Thoracic aorta (tissue), 2 donors: ENCODE measurements at regions not wholly inside any gene's neighbourhood (a gene's known extent, or its start where the extent isn't known, plus 50 kb on each side); places are given as distances from the start of the nearest gene placed in this dataset.

Experiments
- ATAC-seq: fragments of 150-250 bp; one replicate; pipeline ENCODE4 v1.8.0; 2017; ENCODE audit warnings: low read depth; ENCODE audit not compliant: insufficient number of reproducible peaks, low FRiP score
- DNase-seq: peaks from one replicate; pipeline ENCODE4 v3.0.0-alpha.2; 2020; ENCODE audit warnings: low spot score
- H3K27ac ChIP-seq, 2 donors: fragments of 200-600 bp; sonication (generic); 1 replicate in 1 of 2; 2 replicates in 1 of 2; pipeline ENCODE4 v1.5.1; 2016; ENCODE audit warnings: mild to moderate bottlenecking in 2 of 2, moderate library complexity in 2 of 2
- H3K27me3 ChIP-seq: fragments of 200-600 bp; sonication (generic); replicated peaks from 2 replicates; pipeline ENCODE4 v1.6.0; 2016; ENCODE audit warnings: mild to moderate bottlenecking; ENCODE audit not compliant: insufficient read depth
- H3K36me3 ChIP-seq: fragments of 200-600 bp; sonication (generic); one replicate; pipeline ENCODE4 v1.5.1; 2016
- H3K4me1 ChIP-seq, 2 donors: fragments of 200-600 bp; sonication (generic); 1 replicate in 1 of 2; 2 replicates in 1 of 2; pipeline versions ENCODE4 v1.5.1 to v1.6.0; 2016; ENCODE audit warnings: low read depth in 2 of 2, mild to moderate bottlenecking in 1 of 2; ENCODE audit not compliant: control insufficient read depth in 1 of 2
- H3K4me3 ChIP-seq: fragments of 200-600 bp; sonication (generic); 2 replicates; pipeline ENCODE4 v1.5.1; 2016; ENCODE audit warnings: mild to moderate bottlenecking
- H3K9me3 ChIP-seq: fragments of 200-600 bp; sonication (generic); 2 replicates; pipeline ENCODE4 v1.5.1; 2016
- TF ChIP-seq, protein P1 (sequence below): fragments of 200-600 bp; sonication (generic); IDR thresholded peaks from one replicate; pipeline ENCODE4 v1.5.1; 2019; ENCODE audit warnings: antibody characterized with exemption

DNA sequence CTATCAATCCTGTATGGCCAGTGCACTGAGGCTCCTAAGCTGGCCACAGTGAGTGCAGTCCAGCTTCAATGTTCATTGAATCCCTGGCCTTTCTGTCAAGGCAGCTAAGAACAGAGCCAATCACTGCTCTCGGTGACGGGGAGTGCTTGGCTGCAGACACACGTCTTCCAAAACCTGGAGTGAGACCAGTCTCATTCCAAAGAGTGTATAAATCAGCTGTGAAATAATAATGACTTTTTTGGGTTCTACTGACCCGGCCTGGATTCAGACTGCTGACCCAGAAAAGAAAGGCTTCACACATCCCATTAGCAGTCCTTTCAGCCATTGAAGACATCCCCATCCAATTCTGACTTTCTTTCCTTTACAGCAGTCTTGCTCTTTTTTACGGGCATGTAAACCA, 665.5 kb downstream of the GBE1 start:
- TF ChIP-seq, protein P1, sequence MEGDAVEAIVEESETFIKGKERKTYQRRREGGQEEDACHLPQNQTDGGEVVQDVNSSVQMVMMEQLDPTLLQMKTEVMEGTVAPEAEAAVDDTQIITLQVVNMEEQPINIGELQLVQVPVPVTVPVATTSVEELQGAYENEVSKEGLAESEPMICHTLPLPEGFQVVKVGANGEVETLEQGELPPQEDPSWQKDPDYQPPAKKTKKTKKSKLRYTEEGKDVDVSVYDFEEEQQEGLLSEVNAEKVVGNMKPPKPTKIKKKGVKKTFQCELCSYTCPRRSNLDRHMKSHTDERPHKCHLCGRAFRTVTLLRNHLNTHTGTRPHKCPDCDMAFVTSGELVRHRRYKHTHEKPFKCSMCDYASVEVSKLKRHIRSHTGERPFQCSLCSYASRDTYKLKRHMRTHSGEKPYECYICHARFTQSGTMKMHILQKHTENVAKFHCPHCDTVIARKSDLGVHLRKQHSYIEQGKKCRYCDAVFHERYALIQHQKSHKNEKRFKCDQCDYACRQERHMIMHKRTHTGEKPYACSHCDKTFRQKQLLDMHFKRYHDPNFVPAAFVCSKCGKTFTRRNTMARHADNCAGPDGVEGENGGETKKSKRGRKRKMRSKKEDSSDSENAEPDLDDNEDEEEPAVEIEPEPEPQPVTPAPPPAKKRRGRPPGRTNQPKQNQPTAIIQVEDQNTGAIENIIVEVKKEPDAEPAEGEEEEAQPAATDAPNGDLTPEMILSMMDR = no peak
- ATAC-seq = no peak
- H3K4me3 ChIP-seq = no peak overlapping the region
- no peaks in the 10 kb centered on the region for H3K36me3 ChIP-seq
- H3K27me3 ChIP-seq = no peaks in the 10 kb centered on the region
- no peaks in the 10 kb centered on the region for H3K4me1 ChIP-seq
- no peaks in the 10 kb centered on the region for H3K9me3 ChIP-seq
- DNase-seq = no peak
- no peak overlapping the region for H3K27ac ChIP-seq

DNA sequence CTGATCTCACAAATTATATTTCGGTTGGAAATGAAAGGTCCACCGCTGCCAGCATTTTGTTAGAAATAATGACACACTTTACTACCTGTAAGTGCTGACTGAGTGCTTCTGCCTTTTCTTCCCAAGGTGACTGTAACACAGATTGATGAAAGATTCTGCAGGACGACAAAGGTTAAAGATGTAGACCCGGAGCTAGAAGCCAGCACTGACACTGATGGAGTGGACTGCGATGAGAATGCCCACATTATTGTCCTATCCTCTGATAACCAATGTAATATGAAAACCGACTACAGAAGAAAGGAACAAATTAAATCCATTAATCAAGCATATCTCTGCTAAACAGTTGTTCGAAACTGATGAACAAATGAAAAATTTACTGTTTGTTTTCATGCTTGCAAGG, 666.5 kb downstream of the GBE1 start:
- TF ChIP-seq, protein P1 = no peak
- Histone ChIP-seq H3K9me3 (no peaks in the 10 kb centered on the region), H3K27me3 (no peaks in the 10 kb centered on the region), H3K36me3 (no peaks in the 10 kb centered on the region), H3K4me3 (no peak overlapping the region), H3K27ac (no peak overlapping the region), H3K4me1 (no peaks in the 10 kb centered on the region)
- ATAC-seq (no peak), DNase-seq (no peak)

GRCh38 chr3:81087607-81088006, 673.8 kb downstream of the GBE1 start:
- no peak for ATAC-seq
- Histone ChIP-seq H3K4me1 (no peaks in the 10 kb centered on the region), H3K27me3 (no peaks in the 10 kb centered on the region), H3K9me3 (no peaks in the 10 kb centered on the region), H3K36me3 (no peaks in the 10 kb centered on the region), H3K27ac (no peak overlapping the region), H3K4me3 (no peak overlapping the region)
- no peak for DNase-seq
- TF ChIP-seq, protein P1 = no peak

DNA sequence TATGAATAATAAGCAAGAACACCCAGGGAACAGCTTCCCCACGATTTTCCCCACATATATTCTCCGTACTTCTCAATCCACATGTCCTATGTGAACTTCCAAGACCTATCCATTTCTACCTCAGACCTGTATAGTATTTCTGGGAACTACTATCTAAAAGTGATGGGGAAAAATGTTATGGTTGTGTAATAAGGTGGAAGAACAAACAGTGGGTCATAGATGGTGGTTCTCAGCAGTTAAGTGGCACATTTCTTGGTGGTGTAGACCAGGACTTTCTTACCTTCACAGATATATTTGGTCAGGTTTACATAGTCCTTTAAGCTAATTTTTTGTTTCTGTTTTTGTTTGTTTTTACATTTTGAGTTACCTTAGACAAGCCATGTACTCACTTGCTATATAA, 675.1 kb downstream of the GBE1 start:
- ATAC-seq (no peak), DNase-seq (no peak)
- Histone ChIP-seq H3K27me3 (no peaks in the 10 kb centered on the region), H3K4me3 (no peak overlapping the region), H3K27ac (no peak overlapping the region), H3K4me1 (no peaks in the 10 kb centered on the region), H3K9me3 (no peaks in the 10 kb centered on the region), H3K36me3 (no peaks in the 10 kb centered on the region)
- TF ChIP-seq, protein P1 = no peak

DNA sequence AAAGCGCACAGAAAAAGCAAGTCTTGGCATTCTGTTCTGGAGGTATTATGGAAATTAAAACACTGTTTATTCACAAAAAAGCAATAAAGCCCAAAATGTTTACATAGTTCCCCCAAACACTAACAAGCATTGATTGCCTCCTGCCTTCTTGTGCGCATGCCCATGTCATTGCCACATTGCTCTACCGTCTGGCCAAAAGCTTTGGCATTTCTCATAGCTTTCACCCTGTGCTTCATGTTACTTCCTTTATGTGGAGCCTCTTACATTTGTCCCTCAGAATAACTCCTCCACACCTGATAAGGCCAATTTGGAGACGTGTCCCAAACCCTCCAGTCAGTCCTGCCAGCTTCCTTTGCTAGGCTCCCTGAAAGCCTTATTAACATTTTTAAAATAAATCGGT, 680.8 kb downstream of the GBE1 start:
- no peaks in the 10 kb centered on the region for H3K9me3 ChIP-seq
- H3K27me3 ChIP-seq = no peaks in the 10 kb centered on the region
- TF ChIP-seq, protein P1 = no peak
- no peak overlapping the region for H3K4me3 ChIP-seq
- H3K36me3 ChIP-seq = no peaks in the 10 kb centered on the region
- ATAC-seq = no peak
- no peak for DNase-seq
- no peaks in the 10 kb centered on the region for H3K4me1 ChIP-seq
- no peak overlapping the region for H3K27ac ChIP-seq
